HEK293 (cell line): ENCODE measurements at regions not wholly inside any gene's neighbourhood (a gene's known extent, or its start where the extent isn't known, plus 50 kb on each side); places are given as distances from the start of the nearest gene placed in this dataset.

Source experiments
- CTCF ChIA-PET: fragments of 350-600 bp; formaldehyde crosslinking; extraction: SDS; loops from one replicate; lab custom pipeline; 2021; ENCODE audit warnings: antibody characterized with exemption; lab: Yijun Ruan, JAX
- POLR2A ChIA-PET: fragments of 300-600 bp; formaldehyde crosslinking; extraction: SDS; loops from one replicate; lab custom pipeline; 2020; ENCODE audit warnings: antibody characterized with exemption, inconsistent platforms; lab: Yijun Ruan, JAX
- H3K27ac ChIP-seq: fragments of 200-500 bp; sonication (Bioruptor generic); 2 replicates; pipeline ENCODE4 v1.5.1; 2014; ENCODE audit warnings: low read depth, low read length, control low read depth, inconsistent platforms; ENCODE audit errors: extremely low read depth
- H3K36me3 ChIP-seq, 2 experiments: fragments of 200-500 bp in 1 of 2; sonication (Bioruptor generic) in 1 of 2; 1 replicate in 1 of 2; 2 replicates in 1 of 2; pipeline ENCODE4 v1.5.1; 2014 to 2017; ENCODE audit warnings: inconsistent platforms in 2 of 2, low read length in 2 of 2; ENCODE audit not compliant: control insufficient read depth in 2 of 2, insufficient read depth in 1 of 2
- H3K4me1 ChIP-seq: fragments of 200-500 bp; sonication (Bioruptor generic); 2 replicates; pipeline ENCODE4 v1.5.1; 2014; ENCODE audit warnings: mild to moderate bottlenecking, low read length, inconsistent platforms; ENCODE audit not compliant: control insufficient read depth, insufficient read depth
- H3K4me3 ChIP-seq: 2 replicates; pipeline ENCODE4 v1.5.1; 2011; ENCODE audit warnings: low read depth, mild to moderate bottlenecking, control low read depth, low read length, moderate library complexity
- H3K9me3 ChIP-seq: fragments of 200-500 bp; sonication (Bioruptor generic); 2 replicates; pipeline ENCODE4 v1.5.1; 2014; ENCODE audit warnings: low read depth, low read length, inconsistent platforms; ENCODE audit not compliant: control insufficient read depth, insufficient read depth
- PRDM6 ChIP-seq: fragments of 450-650 bp; formaldehyde crosslinking; IDR thresholded peaks from 2 replicates; pipeline ENCODE4 v1.5.1; 2017; ENCODE audit warnings: missing biosample characterization, missing genetic modification characterization
- SCRT1 ChIP-seq: fragments of 450-650 bp; formaldehyde crosslinking; IDR thresholded peaks from 2 replicates; pipeline ENCODE4 v1.5.1; 2016; ENCODE audit warnings: missing biosample characterization, missing genetic modification characterization, borderline replicate concordance
- SP2 ChIP-seq: fragments of 450-650 bp; formaldehyde crosslinking; IDR thresholded peaks from 2 replicates; pipeline ENCODE4 v1.5.1; 2016; ENCODE audit warnings: missing biosample characterization, missing genetic modification characterization
- TCF7L2 ChIP-seq: IDR thresholded peaks from 2 replicates; pipeline ENCODE4 v1.6.1; 2011; ENCODE audit warnings: low read depth, mild to moderate bottlenecking, inconsistent platforms, low read length, moderate library complexity, borderline replicate concordance
- ZNF174 ChIP-seq: fragments of 450-650 bp; formaldehyde crosslinking; IDR thresholded peaks from 2 replicates; pipeline ENCODE4 v1.5.0; 2017; ENCODE audit warnings: missing biosample characterization, mild to moderate bottlenecking, missing genetic modification characterization
- ZNF354C ChIP-seq: fragments of 450-650 bp; formaldehyde crosslinking; IDR thresholded peaks from 2 replicates; pipeline ENCODE4 v1.5.1; 2016; ENCODE audit warnings: missing biosample characterization, missing genetic modification characterization, low read depth, borderline replicate concordance
- ZNF521 ChIP-seq: fragments of 450-650 bp; formaldehyde crosslinking; IDR thresholded peaks from 2 replicates; pipeline ENCODE4 v1.5.1; 2017; ENCODE audit warnings: missing biosample characterization, mild to moderate bottlenecking, missing genetic modification characterization
- ZNF529 ChIP-seq: fragments of 450-650 bp; formaldehyde crosslinking; IDR thresholded peaks from 2 replicates; pipeline ENCODE4 v1.5.1; 2017; ENCODE audit warnings: missing genetic modification characterization, missing biosample characterization; ENCODE audit not compliant: insufficient replicate concordance
- ZNF555 ChIP-seq: fragments of 450-650 bp; formaldehyde crosslinking; conservative IDR thresholded peaks from 2 replicates; pipeline ENCODE4 v1.5.1; 2017; ENCODE audit warnings: missing biosample characterization, mild to moderate bottlenecking, missing genetic modification characterization, inconsistent platforms
- ZNF610 ChIP-seq: fragments of 450-650 bp; formaldehyde crosslinking; IDR thresholded peaks from 2 replicates; pipeline ENCODE4 v1.5.1; 2016; ENCODE audit warnings: missing biosample characterization, missing genetic modification characterization, borderline replicate concordance
- ZNF624 ChIP-seq: fragments of 450-650 bp; formaldehyde crosslinking; IDR thresholded peaks from 2 replicates; pipeline ENCODE4 v1.5.1; 2017; ENCODE audit warnings: missing biosample characterization, missing genetic modification characterization
- ZNF645 ChIP-seq: fragments of 450-650 bp; formaldehyde crosslinking; IDR thresholded peaks from 2 replicates; pipeline ENCODE4; 2016; ENCODE audit warnings: missing biosample characterization, missing genetic modification characterization
- ZNF654 ChIP-seq: fragments of 450-650 bp; formaldehyde crosslinking; IDR thresholded peaks from 2 replicates; pipeline ENCODE4 v1.5.1; 2016; ENCODE audit warnings: low read depth, missing biosample characterization, missing genetic modification characterization
- ZNF692 ChIP-seq: fragments of 450-650 bp; formaldehyde crosslinking; IDR thresholded peaks from 2 replicates; pipeline ENCODE4 v1.5.1; 2016; ENCODE audit warnings: missing biosample characterization, missing genetic modification characterization
- TF ChIP-seq, protein P1 (sequence below): fragments of 450-650 bp; formaldehyde crosslinking; IDR thresholded peaks from 2 replicates; pipeline ENCODE4 v1.5.1; 2016; ENCODE audit warnings: missing biosample characterization, missing genetic modification characterization
- TF ChIP-seq, protein P2 (sequence below): fragments of 450-650 bp; formaldehyde crosslinking; IDR thresholded peaks from 2 replicates; pipeline ENCODE4 v1.5.1; 2017; ENCODE audit warnings: missing biosample characterization, missing genetic modification characterization
- TF ChIP-seq, protein P3 (sequence below): fragments of 450-650 bp; formaldehyde crosslinking; IDR thresholded peaks from 2 replicates; pipeline ENCODE4 v1.5.1; 2016; ENCODE audit warnings: missing biosample characterization, missing genetic modification characterization

DNA sequence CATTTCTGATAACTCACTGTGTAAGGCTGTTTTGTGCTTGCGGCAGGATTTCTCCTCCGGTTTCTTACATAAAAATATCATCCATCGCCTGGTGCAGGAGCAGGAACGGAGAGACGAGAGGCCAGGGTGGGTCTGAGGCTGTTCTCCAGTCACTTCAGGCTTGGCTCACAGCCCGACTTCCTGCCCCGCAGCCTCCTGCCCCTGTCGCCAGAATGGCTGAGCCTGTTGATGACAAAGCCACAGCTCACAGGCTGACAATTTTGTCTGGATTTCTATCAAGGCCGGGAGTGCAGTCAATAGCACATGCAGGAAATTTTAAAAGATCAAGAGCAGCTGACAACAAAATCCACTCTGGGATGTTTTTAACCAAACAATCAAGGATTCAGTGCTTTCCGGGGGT, 229.7 kb upstream of the ZNF32 start:
- Histone ChIP-seq H3K4me1 (no peaks in the 10 kb centered on the region), H3K4me3 (no peak overlapping the region), H3K36me3 (no peaks in the 10 kb centered on the region), H3K9me3 (no peaks in the 10 kb centered on the region), H3K27ac (no peak overlapping the region)
- CTCF ChIA-PET, result no interaction called here
- TF ChIP-seq ZNF529 (tag by site-specific recombination) (no peak), ZNF354C (tag by site-specific recombination) (no peak)
- POLR2A ChIA-PET, result no interaction called here

DNA sequence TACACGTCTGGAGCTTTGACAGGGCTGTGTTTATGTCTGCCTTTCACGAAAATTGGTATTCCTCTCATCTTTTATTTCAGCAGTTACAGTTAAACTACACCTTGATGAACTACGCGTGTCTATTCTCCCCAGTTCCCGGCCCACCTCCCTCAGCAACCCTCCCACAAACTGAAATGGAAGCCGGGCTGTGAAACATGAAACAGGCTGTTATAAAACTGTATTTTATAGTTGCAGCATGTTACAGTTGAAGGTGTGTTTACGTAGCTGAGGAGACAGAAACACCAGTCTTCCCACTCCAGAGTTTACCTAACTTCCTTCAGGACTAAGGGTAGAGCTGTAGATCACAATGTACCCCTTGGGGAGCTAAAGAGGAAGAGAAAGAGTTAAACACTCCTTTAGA, 228.3 kb upstream of the ZNF32 start:
- Histone ChIP-seq H3K27ac (no peak overlapping the region), H3K4me1 (no peaks in the 10 kb centered on the region), H3K9me3 (no peaks in the 10 kb centered on the region)
- ChIA-PET CTCF (interaction anchor here (0.5 to 0.7 kb wide), 2 partner anchors 13 to 493 kb away, joined by 3 to 4 read pairs; no protein-coding TSS in a partner anchor), POLR2A (no interaction called here)
- no peak for TF ChIP-seq ZNF645 (tag by site-specific recombination)
- no peak for TF ChIP-seq ZNF654 (tag by site-specific recombination)
- TF ChIP-seq PRDM6 (tag by site-specific recombination), result no peak
- no peak for TF ChIP-seq ZNF521 (tag by site-specific recombination)
- no peak for TF ChIP-seq TCF7L2
- TF ChIP-seq ZNF610, result no peak
- TF ChIP-seq, protein P1, sequence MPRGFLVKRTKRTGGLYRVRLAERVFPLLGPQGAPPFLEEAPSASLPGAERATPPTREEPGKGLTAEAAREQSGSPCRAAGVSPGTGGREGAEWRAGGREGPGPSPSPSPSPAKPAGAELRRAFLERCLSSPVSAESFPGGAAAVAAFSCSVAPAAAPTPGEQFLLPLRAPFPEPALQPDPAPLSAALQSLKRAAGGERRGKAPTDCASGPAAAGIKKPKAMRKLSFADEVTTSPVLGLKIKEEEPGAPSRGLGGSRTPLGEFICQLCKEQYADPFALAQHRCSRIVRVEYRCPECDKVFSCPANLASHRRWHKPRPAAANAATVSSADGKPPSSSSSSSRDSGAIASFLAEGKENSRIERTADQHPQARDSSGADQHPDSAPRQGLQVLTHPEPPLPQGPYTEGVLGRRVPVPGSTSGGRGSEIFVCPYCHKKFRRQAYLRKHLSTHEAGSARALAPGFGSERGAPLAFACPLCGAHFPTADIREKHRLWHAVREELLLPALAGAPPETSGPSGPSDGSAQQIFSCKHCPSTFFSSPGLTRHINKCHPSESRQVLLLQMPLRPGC (tag by site-specific recombination), result no peak
- TF ChIP-seq, protein P2, sequence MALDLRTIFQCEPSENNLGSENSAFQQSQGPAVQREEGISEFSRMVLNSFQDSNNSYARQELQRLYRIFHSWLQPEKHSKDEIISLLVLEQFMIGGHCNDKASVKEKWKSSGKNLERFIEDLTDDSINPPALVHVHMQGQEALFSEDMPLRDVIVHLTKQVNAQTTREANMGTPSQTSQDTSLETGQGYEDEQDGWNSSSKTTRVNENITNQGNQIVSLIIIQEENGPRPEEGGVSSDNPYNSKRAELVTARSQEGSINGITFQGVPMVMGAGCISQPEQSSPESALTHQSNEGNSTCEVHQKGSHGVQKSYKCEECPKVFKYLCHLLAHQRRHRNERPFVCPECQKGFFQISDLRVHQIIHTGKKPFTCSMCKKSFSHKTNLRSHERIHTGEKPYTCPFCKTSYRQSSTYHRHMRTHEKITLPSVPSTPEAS, result no peak
- no peak for TF ChIP-seq ZNF692
- TF ChIP-seq ZNF174, result no peak
- TF ChIP-seq SCRT1 (tag by site-specific recombination), result no peak
- TF ChIP-seq, protein P3, sequence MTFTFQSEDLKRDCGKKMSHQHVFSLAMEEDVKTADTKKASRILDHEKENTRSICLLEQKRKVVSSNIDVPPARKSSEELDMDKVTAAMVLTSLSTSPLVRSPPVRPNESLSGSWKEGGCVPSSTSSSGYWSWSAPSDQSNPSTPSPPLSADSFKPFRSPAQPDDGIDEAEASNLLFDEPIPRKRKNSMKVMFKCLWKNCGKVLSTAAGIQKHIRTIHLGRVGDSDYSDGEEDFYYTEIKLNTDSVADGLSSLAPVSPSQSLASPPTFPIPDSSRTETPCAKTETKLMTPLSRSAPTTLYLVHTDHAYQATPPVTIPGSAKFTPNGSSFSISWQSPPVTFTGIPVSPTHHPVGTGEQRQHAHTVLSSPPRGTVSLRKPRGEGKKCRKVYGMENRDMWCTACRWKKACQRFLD (tag by site-specific recombination), result no peak
- no peak for TF ChIP-seq ZNF555 (tag by site-specific recombination)
- TF ChIP-seq ZNF624 (tag by site-specific recombination), result no peak
- no peak for TF ChIP-seq SP2 (tag by site-specific recombination)
- TF ChIP-seq, all 188 proteins: peak for 0
- H3K36me3 ChIP-seq, result no peaks in the 10 kb centered on the region
- no peak overlapping the region for H3K4me3 ChIP-seq
